ENCODE measurements at regions not wholly inside any gene's neighbourhood (a gene's known extent, or its start where the extent isn't known, plus 50 kb on each side); places are given as distances from the start of the nearest gene placed in this dataset.

- H3K9me3 ChIP-seq (replicated peaks; ENCODE audit: control insufficient read depth, insufficient read depth, low read depth, low read length): no peaks in the 10 kb centered on the region
- no peaks in the 10 kb centered on the region for H3K79me2 ChIP-seq (ENCODE audit: control insufficient read depth, insufficient read depth, low read length)
- 0% methylated on average over 3 of the region's 3 CpGs for WGBS (ENCODE audit: insufficient coverage, low coverage, missing lambda C conversion rate)
- H3K4me2 ChIP-seq (ENCODE audit: insufficient read depth, low read length): no peak overlapping the region
- H3K4me1 ChIP-seq (replicated peaks in 1 of 2; ENCODE audit: control insufficient read depth in 2 of 2, insufficient read depth in 2 of 2, low read length in 2 of 2): no peaks in the 10 kb centered on the region
- H2AFZ ChIP-seq (ENCODE audit: low read depth, low read length): no peak overlapping the region
- DNase-seq (ENCODE audit: extremely low read depth in 1 of 4, low spot score in 3 of 4) (no peak), ATAC-seq (no peak), FAIRE-seq (no peak)
- no peaks in the 10 kb centered on the region for H3K27me3 ChIP-seq (ENCODE audit: control insufficient read depth in 2 of 2, insufficient read depth in 2 of 2, low read length in 2 of 2)
- H3K27ac ChIP-seq (ENCODE audit: extremely low read depth, low read depth, low read length): no peak overlapping the region
- in situ Hi-C loops (cut with MboI): no loop called here
- H3K36me3 ChIP-seq (ENCODE audit: control insufficient read depth, insufficient read depth, low read length): no peaks in the 10 kb centered on the region
- ChIA-PET POLR2A (no interaction called here), CTCF (ENCODE audit: low intra/inter-chr PET ratio) (no interaction called here)
- intact Hi-C loops (cut with micrococcal nuclease): no loop called here
- H3K9ac ChIP-seq (ENCODE audit: insufficient read depth in 1 of 2, low read depth in 2 of 2, low read length in 2 of 2): no peak overlapping the region
- no peaks in the 10 kb centered on the region for H3K9me1 ChIP-seq (ENCODE audit: control insufficient read depth, insufficient read depth, low read length)
- no peak for TF ChIP-seq ZBTB43 (CRISPR knock-in tag; IDR thresholded peaks at IDR 0.05)
- TF ChIP-seq USF1 (CRISPR knock-in tag; IDR thresholded peaks at IDR 0.05): no peak
- BruUV-seq (replicated peaks): no TSS peak
- no peak overlapping the region for H3K4me3 ChIP-seq
- no peaks in the 10 kb centered on the region for H4K20me1 ChIP-seq (replicated peaks; ENCODE audit: control insufficient read depth, insufficient read depth, low read length)
Observed at GRCh38 chr4:13117185-13117584, 367.0 kb downstream of the RAB28 start.

- no peaks in the 10 kb centered on the region for H3K79me2 ChIP-seq (ENCODE audit: control insufficient read depth, insufficient read depth, low read length)
- DNase-seq (ENCODE audit: extremely low read depth in 1 of 4, low spot score in 3 of 4) (no peak), ATAC-seq (no peak), FAIRE-seq (no peak)
- intact Hi-C loops (cut with micrococcal nuclease): no loop called here
- H4K20me1 ChIP-seq (replicated peaks; ENCODE audit: control insufficient read depth, insufficient read depth, low read length): no peaks in the 10 kb centered on the region
- no peak overlapping the region for H3K9ac ChIP-seq (ENCODE audit: insufficient read depth in 1 of 2, low read depth in 2 of 2, low read length in 2 of 2)
- H3K9me1 ChIP-seq (ENCODE audit: control insufficient read depth, insufficient read depth, low read length): no peaks in the 10 kb centered on the region
- in situ Hi-C loops (cut with MboI): no loop called here
- CTCF ChIA-PET (ENCODE audit: low intra/inter-chr PET ratio): no interaction called here
- H3K36me3 ChIP-seq (ENCODE audit: control insufficient read depth, insufficient read depth, low read length): no peaks in the 10 kb centered on the region
- 0% methylated on average over 3 of the region's 3 CpGs for WGBS (ENCODE audit: insufficient coverage, low coverage, missing lambda C conversion rate)
- H3K4me3 ChIP-seq: no peak overlapping the region
- no TSS peak for BruUV-seq (replicated peaks)
- POLR2A ChIA-PET: no interaction called here
- H3K27me3 ChIP-seq (ENCODE audit: control insufficient read depth in 2 of 2, insufficient read depth in 2 of 2, low read length in 2 of 2): no peaks in the 10 kb centered on the region
- H3K9me3 ChIP-seq (replicated peaks; ENCODE audit: control insufficient read depth, insufficient read depth, low read depth, low read length): no peaks in the 10 kb centered on the region
- TF ChIP-seq ZEB2 (IDR thresholded peaks at IDR 0.05) (no peak), ZNF324 (CRISPR knock-in tag; IDR thresholded peaks at IDR 0.05) (0 out of 2 replicates have a peak, but pooled peaks have one; percentile 28)
- H3K4me2 ChIP-seq (ENCODE audit: insufficient read depth, low read length): no peak overlapping the region
- H3K4me1 ChIP-seq (replicated peaks in 1 of 2; ENCODE audit: control insufficient read depth in 2 of 2, insufficient read depth in 2 of 2, low read length in 2 of 2): no peaks in the 10 kb centered on the region
- H3K27ac ChIP-seq (ENCODE audit: extremely low read depth, low read depth, low read length): no peak overlapping the region
- H2AFZ ChIP-seq (ENCODE audit: low read depth, low read length): no peak overlapping the region
Observed at GRCh38 chr4:13112030-13112429, 372.1 kb downstream of the RAB28 start.

Data from K562 (cell line).